ENCODE measurements at regions not wholly inside any gene's neighbourhood (a gene's known extent, or its start where the extent isn't known, plus 50 kb on each side); places are given as distances from the start of the nearest gene placed in this dataset.
"Not testable (repeated sequence)": the region's sequence is repeated elsewhere in the genome, so short reads cannot be mapped to it uniquely, and the experiment has no call there.

DNA sequence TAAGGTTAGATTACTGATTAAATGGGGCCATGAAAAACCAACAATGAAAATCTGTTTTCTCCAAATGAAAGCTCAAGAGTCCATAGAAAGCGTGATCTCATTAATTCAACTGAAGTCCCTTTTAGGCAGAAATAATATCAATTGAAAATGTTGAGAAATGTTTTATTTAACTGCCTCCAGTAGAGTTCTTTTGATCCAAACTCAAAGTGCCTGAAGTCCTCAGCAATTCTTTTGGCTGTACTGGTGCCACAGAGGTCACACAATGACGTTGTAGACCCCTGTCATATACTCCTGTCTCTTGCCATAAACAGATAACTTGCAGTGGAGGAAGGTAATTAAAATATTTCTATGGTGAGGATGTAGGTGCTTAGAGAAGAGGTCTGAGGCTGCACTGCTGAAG lies 1420.5 kb downstream of the CDH12 start:
- no peaks in the 10 kb centered on the region for H3K9me3 ChIP-seq
- ATAC-seq (no peak), DNase-seq (no peak)
- TF ChIP-seq, protein P1, sequence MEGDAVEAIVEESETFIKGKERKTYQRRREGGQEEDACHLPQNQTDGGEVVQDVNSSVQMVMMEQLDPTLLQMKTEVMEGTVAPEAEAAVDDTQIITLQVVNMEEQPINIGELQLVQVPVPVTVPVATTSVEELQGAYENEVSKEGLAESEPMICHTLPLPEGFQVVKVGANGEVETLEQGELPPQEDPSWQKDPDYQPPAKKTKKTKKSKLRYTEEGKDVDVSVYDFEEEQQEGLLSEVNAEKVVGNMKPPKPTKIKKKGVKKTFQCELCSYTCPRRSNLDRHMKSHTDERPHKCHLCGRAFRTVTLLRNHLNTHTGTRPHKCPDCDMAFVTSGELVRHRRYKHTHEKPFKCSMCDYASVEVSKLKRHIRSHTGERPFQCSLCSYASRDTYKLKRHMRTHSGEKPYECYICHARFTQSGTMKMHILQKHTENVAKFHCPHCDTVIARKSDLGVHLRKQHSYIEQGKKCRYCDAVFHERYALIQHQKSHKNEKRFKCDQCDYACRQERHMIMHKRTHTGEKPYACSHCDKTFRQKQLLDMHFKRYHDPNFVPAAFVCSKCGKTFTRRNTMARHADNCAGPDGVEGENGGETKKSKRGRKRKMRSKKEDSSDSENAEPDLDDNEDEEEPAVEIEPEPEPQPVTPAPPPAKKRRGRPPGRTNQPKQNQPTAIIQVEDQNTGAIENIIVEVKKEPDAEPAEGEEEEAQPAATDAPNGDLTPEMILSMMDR (IDR thresholded peaks at IDR 0.05 in 4 of 5, conservative IDR thresholded peaks at IDR 0.05 in 1 of 5) = no peak
- no peak for TF ChIP-seq POLR2A (IDR thresholded peaks at IDR 0.05)
- in situ Hi-C loops (cut with MboI; ENCODE audit: low sequenced_read_pairs in 4 of 4) = no loop called here
- no peaks in the 10 kb centered on the region for H3K27me3 ChIP-seq
- H3K27ac ChIP-seq = no peak overlapping the region
- intact Hi-C loops (cut with DNase I; ENCODE audit: low total_unique reads) = no loop called here
- H3K4me3 ChIP-seq = no peak overlapping the region
- no peaks in the 10 kb centered on the region for H3K4me1 ChIP-seq
- no peaks in the 10 kb centered on the region for H3K36me3 ChIP-seq

DNA sequence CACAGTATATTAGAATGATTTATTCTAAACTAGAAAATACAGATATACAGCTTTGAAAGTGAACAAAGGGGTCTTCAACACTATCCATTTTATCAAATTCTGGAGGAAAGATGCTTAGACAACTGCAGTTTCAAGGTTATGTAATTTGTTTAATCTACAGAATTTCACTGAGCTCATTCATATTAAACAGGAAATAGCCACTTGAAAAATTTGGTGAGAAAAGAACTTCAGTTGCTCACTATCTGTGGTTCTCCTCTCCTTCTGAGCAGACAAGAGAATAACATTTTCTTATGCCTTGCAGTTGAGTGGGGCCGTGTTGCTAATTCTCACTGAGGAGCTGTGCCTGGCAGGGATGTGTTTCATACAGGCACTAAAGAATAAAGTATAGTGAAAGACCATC lies 1428.2 kb downstream of the CDH12 start:
- no peak overlapping the region for H3K27ac ChIP-seq
- no peaks in the 10 kb centered on the region for H3K4me1 ChIP-seq
- ATAC-seq = no peak
- H3K9me3 ChIP-seq = no peaks in the 10 kb centered on the region
- no peak overlapping the region for H3K4me3 ChIP-seq
- no peak for DNase-seq
- TF ChIP-seq, protein P1 (IDR thresholded peaks at IDR 0.05 in 4 of 5, conservative IDR thresholded peaks at IDR 0.05 in 1 of 5) = no peak
- no peak for TF ChIP-seq POLR2A (IDR thresholded peaks at IDR 0.05)
- no peaks in the 10 kb centered on the region for H3K36me3 ChIP-seq
- H3K27me3 ChIP-seq = no peaks in the 10 kb centered on the region
- intact Hi-C loops (cut with DNase I; ENCODE audit: low total_unique reads) (no loop called here), in situ Hi-C loops (cut with MboI; ENCODE audit: low sequenced_read_pairs in 4 of 4) (no loop called here)

- Histone ChIP-seq H3K4me1 (no peaks in the 10 kb centered on the region), H3K27ac (no peak overlapping the region), H3K9me3 (no peaks in the 10 kb centered on the region), H3K27me3 (no peaks in the 10 kb centered on the region), H3K36me3 (no peaks in the 10 kb centered on the region), H3K4me3 (no peak overlapping the region)
- DNase-seq (no peak), ATAC-seq (no peak)
- TF ChIP-seq POLR2A (IDR thresholded peaks at IDR 0.05) = no peak
- TF ChIP-seq, protein P1 (IDR thresholded peaks at IDR 0.05 in 4 of 5, conservative IDR thresholded peaks at IDR 0.05 in 1 of 5) = no peak
- in situ Hi-C loops (cut with MboI; ENCODE audit: low sequenced_read_pairs in 4 of 4) = no loop called here
- intact Hi-C loops (cut with DNase I; ENCODE audit: low total_unique reads) = no loop called here
Observed at GRCh38 chr5:21419383-21419782, 1431.4 kb upstream of the CDH18 start.

GRCh38 chr5:21402089-21402488 lies 1414.1 kb upstream of the CDH18 start:
- intact Hi-C loops (cut with DNase I; ENCODE audit: low total_unique reads); H3K27me3 ChIP-seq; H3K27ac ChIP-seq; DNase-seq; H3K9me3 ChIP-seq; H3K4me3 ChIP-seq; ATAC-seq; in situ Hi-C loops (cut with MboI; ENCODE audit: low sequenced_read_pairs in 4 of 4); H3K36me3 ChIP-seq; H3K4me1 ChIP-seq: not testable (repeated sequence)

GRCh38 chr5:21398511-21398910 lies 1410.5 kb upstream of the CDH18 start:
- in situ Hi-C loops (cut with MboI; ENCODE audit: low sequenced_read_pairs in 4 of 4) = no loop called here
- Histone ChIP-seq H3K4me1 (no peaks in the 10 kb centered on the region), H3K4me3 (no peak overlapping the region), H3K9me3 (no peaks in the 10 kb centered on the region), H3K27ac (no peak overlapping the region), H3K27me3 (no peaks in the 10 kb centered on the region), H3K36me3 (no peaks in the 10 kb centered on the region)
- no peak for DNase-seq
- no peak for ATAC-seq
- intact Hi-C loops (cut with DNase I; ENCODE audit: low total_unique reads) = no loop called here
- TF ChIP-seq POLR2A (IDR thresholded peaks at IDR 0.05) = no peak
- TF ChIP-seq, protein P1 (IDR thresholded peaks at IDR 0.05 in 4 of 5, conservative IDR thresholded peaks at IDR 0.05 in 1 of 5) = no peak
